Tongue (tissue), 1 donor: ENCODE measurements at regions not wholly inside any gene's neighbourhood (a gene's known extent, or its start where the extent isn't known, plus 50 kb on each side); places are given as distances from the start of the nearest gene placed in this dataset.

Experiments
- DNase-seq: peaks from one replicate; pipeline ENCODE4 v3.0.0-alpha.2; 2015

DNA sequence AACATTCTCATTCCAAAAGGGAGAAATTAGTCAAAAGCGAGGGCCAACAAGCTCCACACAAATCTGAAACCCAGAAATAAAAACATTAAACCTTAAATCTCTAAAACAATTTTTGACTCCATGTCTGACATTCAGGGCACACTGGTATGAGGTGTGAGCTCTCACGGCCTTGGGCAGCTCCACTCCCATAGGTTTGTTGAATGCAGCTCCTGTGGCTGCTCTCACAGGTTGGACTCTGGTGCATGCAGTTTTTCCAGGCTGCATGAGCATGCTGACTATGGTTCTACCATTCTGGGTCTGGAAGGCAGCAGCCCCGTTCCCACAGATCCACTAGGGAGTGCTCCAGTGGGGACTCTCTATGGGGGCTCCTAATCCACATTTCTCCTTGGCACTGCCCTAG, 887.1 kb upstream of the GHITM start:
- DNase-seq = no peak

DNA sequence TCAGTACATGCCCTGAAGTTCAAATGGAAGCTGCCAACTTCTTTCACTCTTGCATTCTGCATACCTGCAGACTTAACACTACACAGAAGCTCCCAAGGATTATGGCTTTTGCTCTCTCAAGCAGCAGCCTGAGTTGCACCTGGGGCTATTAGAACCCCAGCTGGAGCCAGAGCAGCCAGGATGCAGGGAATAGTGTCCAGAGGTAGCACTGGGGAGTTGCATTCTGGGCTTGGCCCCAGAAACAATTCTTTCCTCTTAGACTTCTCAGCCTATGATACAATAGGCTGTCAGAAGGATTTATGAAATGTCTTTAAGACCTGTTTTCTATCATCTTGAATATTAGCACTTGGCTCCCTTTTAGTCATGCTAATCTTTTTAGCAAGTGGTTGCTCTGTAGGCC, 886.7 kb upstream of the GHITM start:
- peak; percentile 80 for DNase-seq

DNA sequence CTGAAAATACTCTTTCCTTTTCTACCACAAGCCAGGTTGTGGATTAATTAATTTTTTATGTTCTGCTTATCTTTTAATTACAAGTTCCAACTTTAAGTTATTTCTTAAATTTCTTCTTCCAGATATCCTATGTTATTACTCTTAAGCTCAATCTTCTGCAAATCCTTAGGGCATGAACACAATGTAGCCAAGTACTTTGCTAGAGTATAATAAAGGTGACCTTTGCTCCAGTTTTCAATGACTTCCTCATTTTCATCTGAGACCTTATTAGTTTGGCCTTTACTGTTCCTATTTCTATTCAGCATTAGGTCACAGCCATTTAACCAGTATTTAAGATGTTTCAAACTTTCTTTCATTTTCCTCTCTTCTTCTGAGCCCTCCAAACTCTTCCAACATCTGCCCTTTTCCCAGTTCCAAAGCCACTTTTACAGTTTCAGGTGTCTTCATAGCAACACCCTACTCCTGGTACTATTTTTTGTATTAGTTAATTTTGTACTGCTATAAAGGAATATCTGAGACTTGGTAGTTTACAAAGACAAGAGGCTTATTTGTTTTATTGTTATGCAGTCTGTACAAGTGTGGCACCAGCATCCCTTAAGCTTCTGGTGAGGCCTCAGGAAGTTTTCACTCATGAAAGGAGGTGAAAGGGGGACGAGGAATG, 886.2 kb upstream of the GHITM start:
- DNase-seq = no peak

DNA sequence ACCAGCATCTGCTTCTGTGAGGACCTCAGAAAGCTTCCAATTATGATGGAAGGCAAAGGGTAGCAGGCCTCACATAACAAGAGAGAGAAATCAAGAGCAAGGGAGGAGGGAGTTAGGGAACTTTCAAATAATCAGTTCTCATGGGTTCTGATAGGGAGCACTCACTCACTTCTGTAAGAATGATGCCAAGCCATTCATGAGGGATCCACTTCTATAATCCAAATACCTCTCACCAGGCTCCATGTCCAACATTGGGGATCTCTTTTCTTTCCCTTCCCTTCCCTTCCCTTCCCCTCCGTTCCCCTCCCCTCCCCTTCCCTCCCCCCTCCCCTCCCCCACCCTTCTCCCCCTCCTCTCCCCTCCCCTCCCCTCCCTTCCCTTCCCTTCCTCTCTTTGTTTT, 884.6 kb upstream of the GHITM start:
- DNase-seq = no peak

DNA sequence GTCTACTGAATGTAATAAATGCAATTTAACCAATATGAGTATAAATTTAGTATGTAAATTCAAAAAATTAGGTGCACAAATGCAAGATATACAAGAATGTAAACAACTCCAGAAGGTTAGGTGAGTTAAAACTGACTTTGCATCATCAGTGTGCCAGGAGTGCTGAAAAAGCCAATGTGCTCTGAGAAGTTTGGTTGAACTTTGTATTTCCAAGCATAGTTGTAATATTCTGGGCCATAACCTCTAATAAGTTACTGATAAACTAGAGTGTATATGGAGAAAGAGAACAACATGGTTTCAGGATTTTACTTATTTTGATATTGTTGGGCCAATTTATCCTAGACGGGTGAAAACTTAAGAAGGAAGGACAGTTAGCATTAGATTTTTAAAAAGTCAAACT, 876.9 kb upstream of the GHITM start:
- DNase-seq = no peak

DNA sequence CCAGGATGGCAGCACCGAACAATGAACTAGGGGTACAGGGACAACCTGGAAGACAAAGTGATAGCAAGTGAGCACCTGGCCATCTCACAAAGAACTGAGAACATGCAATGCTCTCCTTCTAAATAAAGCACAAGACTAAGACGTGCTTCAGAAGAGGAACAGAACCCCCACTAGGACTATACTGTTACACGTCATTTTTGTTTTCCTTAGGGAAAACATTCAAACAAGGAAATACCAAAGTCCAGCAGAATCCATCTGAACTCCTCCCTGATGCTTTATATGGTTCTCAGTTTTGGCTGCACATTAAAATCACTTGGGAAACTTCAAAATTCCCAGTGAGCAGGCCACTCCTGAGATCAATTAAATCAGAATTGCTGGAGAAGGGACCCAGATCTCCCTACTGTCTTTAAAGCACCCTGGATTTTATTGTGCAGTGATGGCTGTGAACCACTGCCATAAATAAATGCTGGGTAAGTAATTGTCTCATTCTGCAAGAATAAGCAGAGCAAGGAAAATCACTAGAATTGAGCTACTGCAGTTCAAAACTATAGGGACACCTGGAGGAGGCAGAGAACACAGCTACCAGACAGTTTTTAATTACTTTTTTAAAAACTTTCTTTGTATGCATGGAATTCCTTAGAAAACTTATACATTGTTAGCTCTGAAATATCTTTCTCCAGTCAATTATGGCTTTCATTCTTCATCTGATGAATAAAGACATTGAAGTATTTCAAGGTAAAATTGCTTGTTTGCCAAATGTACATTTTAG, 866.5 kb upstream of the GHITM start:
- peak; percentile 25 for DNase-seq

DNA sequence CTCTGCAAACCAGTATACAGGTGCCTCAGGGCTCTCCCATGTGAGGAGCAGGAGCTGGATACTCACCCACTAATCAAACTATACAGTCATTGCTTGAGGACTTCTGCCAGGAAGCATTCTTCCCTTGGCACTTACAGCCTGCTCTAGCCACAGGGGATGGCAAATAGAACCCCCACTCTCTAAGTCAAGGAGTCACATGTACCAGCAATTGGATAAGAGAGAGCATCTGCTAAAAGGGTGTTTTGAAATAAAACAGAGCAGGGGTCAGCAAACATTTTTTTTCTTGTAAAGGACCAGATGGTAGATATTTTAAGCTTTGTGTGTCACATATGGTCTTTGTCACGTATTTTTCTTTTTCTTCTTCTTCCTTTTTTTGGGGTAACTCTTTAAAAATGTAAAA, 865.2 kb upstream of the GHITM start:
- peak; percentile 18 for DNase-seq

DNA sequence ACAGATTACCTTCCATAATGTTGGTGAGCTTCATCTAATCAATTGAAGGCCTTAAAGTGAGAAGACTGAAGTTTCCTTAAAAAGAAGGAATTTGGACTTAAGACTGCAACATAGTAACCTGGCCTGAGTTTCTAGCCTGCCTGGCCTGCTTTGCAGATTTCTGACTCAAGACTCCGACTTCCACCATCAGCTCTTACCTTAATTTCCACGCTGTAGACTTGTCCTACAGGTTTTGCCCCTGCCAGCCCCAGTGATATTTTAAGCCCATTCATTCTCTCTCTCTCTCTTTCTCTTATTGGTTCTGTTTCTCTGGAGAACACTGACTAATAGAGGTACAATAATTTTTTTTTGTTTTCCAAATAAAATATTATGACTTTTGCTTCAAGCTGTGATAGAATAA, 862.3 kb upstream of the GHITM start:
- DNase-seq = no peak

DNA sequence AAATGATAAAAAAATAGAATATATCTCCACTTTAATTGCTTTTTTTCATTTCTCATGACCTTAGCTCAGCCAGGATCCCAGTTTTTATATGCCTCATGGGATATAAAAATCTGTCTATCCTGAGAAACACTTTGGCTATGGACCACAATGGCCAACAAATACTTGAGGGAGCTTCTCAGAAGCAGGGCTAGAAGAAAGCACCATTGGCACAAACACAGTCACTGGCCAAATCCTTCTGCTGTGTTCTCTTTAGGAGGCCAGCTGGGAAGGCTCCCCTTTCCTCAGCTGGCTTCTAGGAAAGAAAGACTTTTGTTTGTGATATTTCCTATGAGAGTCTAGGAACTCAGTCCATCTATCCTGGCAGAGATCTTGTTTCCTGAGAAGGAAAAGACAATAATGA, 856.2 kb upstream of the GHITM start:
- DNase-seq = no peak

DNA sequence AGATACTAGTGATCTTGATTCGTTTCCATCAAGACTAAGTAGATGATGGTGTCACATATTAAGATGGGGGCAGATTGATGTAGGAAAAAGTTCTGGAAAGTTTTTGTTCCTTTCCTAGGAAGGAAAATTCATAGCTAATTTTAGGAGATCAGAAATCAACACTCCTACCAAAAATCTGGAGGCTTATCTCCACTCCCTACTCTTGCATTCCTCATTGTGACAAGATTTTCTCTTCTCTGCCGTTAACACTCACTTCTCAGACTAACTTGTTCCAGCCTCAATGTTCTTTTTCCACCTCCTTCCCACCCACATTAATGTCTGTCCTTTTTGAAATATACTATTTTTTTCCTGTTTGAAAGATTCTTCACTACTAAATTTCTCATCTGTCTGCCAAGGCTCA, 851.9 kb upstream of the GHITM start:
- DNase-seq = no peak

DNA sequence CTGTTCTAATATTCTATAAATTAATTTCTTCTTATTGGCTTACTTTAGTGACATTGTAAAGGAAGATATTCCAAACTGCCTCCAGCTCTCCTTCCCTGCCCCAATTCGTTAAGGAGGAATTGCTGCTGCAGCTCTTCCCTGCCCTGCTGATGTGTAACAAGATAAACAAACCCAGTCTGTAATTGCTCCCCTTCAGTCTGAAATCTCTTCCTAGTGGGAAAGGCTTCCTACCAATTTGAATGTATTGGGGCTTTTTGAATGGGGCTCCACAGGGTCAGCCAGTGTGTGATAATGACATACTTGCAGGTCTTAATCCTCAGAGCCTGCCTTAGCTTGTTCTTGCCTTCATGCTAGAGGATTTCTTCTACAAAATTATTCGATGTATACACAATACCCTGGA, 849.9 kb upstream of the GHITM start:
- DNase-seq = no peak

DNA sequence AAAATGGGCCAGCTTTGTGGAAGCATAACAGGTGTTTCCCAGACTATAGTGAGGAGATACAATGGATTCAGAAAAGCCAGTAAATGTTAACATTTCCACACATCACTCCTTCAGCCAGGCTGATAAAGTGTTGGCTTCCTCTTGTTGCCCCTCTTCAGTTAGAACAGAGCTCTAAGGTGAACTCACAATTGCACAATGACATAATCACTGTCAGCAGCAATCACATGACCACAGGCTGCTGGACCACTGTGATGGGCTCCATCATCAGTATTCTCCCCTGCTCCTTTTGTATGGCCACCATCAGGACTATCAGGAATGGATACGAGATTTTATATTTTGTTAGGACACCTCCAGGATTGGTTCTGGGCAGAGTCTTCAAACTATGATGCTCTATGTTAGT, 849.4 kb upstream of the GHITM start:
- DNase-seq = no peak

DNA sequence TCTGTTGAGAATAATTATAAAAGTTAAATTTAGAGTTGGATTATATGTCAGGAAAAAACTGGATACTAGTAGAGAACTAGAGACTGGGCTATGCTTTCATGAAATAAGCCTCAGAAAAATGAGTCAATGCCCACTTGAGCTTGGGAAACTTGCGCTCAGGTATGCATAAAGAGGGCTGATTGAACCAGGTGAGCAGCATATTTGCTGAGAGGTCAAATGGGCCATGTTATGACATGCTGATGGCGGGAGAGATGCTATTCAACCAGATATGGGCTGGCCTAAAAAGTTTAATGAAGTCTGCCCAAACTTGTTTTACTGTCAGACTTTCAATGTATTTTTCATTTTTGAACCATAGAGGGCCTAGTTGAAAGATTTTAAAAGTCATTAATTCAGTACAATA, 837.6 kb upstream of the GHITM start:
- no peak for DNase-seq

DNA sequence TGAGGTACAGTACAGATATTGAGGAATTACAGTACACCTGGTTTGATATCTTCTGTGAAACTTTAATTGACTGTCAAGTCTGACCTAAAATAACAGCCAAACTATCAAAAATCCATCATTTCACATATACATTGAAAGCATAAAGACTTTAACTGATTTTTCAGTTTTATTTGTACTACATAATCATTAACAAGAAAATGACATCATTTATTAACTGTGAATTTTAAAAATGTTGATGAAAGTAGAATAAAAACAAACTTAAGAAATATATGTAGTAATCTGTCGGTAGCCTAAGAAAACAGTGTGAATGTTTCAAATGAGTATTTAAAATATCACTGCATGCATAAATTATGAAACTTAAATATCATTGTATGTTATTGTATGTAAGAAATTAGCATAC, 836.7 kb upstream of the GHITM start:
- no peak for DNase-seq

DNA sequence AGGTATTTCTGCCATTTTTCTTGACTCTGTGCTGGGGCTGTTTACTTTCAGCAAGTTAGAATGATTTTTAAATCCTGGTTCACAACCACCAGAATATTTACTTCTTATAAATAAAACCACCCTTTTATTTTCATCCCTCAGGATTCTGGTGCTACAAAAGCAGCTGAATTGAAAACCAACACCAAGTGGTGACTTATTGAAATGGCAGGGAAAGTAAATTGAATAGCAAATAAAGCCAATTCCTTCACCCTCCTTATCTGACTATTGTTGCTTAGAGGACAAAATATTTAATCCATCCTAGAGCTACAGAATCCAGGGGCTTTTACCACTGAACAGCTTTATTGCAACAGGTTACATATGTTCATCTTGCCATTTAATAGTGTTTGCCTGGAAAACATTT, 828.6 kb upstream of the GHITM start:
- DNase-seq = no peak

DNA sequence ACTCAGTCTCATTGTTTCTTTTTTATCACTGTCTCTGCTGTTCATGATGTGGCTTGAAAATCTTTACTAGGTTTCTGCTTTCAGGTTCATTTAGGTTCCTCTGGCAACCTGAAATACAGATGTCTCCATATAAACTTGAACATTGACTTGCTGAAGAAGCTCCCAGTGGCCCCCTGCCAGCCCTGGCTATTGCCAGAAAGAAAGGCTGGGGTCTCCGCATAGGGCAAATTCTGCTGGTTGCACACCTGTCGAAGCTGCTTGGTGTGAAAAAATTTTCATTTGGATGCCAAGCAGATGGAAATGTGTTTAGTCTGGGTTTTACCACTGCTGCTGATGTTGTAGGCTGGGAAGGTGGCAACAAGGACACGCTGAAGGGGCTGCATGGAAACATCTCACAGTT, 826.7 kb upstream of the GHITM start:
- peak; percentile 32 for DNase-seq

DNA sequence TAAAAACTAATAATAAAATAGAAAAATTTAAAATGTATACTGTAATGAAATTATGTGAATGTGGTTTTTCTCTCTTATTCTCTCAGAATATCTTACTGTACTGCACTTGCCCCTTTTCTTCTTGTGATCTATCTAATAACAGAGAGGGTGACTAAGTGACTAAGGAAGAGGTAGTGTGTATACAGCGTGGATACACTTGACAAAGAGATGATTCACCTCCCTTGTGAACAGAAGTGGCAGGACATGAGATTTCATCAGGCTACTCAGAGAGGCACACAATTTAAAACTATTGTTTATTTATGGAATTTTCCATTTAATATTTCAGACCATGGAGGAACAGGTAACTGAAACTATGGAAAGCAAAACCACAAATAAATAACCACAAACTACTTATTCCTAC, 806.6 kb upstream of the GHITM start:
- DNase-seq = no peak

DNA sequence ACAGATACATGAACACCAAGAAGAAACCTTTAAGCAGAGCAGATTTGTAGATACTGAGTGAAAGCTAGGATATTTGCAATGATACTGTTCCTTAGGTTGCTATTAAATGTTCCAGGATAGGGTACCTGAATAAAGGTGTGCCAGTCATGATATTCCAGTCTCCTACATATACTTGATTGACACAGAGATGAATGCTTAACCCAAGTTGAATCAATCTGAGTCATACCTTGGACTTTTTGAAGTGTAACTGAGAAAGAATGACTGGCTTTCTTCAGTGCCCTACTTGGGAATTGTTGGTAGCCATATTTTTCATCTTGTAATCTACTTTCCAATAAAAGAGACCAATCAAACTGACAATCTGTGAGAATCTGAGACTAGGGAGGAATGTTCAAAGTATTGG, 805.7 kb upstream of the GHITM start:
- DNase-seq = no peak

DNA sequence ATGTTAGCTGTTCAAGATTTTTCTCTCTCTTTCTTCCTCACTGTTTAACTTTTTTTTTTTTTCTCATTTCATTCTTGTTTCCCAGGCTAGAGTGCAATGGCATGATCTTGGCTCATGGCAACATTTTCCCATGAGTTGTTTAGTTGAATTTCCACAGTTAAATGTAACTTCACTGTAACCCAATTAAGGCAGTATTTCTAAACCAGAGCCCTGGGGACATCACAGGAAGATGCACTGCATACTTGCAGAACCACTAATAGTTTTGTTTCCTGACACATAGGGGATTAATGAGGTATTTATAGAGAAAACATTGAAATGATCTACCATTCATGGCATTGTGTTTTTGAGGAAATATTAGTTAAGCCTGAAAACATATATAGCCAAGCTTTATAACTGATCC, 795.6 kb upstream of the GHITM start:
- DNase-seq = no peak

DNA sequence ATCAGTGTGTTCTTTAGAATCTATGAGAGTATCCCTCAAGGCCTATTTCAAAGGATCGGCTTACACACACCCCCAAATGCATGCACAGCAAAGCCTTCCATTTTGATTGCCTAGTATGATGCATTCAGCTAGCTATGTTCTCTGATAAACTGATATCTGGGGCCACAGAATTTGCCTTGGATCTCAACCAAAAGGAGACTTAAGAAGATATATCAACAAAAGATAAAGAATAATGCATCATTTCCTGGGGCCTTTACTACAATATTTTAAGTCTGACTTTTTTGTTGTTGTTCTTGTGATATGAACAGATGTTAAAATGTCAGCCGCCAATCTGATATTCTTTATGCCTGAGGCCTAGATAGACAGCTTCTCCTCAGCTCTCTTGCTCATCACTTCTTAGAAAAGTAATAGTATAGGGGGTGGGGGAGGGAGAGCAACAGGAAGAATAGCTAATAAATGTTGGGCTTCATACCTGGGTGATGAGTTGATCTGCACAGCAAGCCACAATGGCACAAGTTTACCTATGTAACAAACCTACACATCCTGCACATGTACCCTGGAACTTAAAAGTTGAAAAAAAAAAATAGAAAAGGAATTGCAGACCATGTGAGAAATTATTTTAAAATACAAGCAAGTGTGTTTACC, 792.9 kb upstream of the GHITM start:
- DNase-seq = peak; percentile 1

DNA sequence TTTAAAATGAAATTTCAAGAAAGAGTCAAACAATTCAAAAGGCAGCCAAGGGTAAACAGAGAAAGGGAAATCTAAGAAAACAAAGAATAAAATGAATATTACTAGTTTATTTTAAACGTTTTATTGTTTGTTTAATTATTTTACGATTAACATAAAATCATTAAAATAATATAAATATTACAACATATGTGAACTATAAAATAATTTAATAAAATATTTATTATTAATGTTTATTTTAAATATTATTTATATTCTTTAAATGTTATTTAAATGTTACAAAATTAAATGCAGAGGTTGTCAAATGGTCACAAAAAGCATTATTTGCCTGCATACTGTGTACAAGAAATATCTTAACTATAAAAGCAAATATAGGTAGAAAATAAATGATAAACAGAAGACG, 786.7 kb upstream of the GHITM start:
- no peak for DNase-seq

DNA sequence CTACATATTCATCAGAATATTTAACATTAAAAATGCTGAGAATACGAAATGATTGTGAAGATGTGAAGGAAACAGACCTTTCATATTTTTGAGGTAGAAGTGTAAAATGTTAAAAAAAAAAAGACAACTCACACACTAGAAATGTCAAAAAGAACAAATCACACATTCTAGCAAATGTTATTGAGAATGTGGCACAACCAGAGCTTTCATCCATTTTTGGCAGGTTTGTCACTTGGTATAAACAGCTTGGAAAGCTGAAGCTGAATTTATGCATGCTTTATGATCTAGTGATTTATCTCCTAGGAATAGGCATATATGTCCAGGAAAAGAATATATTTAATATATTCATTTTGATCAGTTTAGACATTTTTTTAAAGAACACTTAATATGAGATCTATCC, 784.9 kb upstream of the GHITM start:
- DNase-seq = no peak

DNA sequence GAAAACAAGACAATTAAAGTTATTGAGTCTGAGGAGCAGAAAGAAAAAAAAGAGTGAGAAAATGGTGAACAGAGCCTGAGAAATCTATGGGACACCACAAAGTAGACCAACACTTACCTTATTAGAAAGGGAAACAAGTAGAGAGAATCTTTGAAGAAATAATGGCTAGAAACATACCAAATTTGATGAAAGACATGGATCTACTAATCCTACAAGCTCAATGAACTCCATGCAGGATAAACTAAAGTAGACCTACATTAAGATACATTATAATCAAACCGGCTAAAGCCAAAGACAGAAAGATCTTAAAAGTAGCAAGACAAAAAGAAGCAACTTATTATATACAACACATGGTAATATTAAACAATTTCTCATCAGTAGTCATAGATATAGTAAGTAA, 782.3 kb upstream of the GHITM start:
- DNase-seq = no peak

DNA sequence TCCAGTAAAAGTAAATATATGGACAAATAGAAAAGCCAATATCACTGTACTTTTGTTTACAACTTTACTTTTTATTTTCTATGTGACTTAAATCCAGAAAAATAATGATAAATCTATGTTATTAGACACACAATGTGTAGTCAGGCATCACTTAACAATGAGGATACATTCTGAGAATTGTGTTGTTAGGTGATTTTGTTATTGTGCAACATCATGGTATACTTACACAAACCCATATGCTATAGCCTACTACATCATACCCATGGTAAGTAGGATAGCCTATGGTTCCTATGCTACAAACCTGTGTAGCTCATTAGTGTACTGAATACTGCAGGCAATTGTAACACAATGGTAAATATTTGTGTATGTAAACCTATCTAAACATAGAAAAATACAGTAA, 781.7 kb upstream of the GHITM start:
- DNase-seq = no peak
